Suprapubic skin (tissue), 4 donors: ENCODE measurements at regions not wholly inside any gene's neighbourhood (a gene's known extent, or its start where the extent isn't known, plus 50 kb on each side); places are given as distances from the start of the nearest gene placed in this dataset.

ENCODE experiments used
- CTCF ChIP-seq, 2 donors: fragments of 200-600 bp in 1 of 2; fragments of 450-650 bp in 1 of 2; sonication (generic) in 1 of 2; IDR thresholded peaks; one replicate each; pipeline ENCODE4 v1.5.1; 2016 to 2019; ENCODE audit warnings: antibody characterized with exemption in 2 of 2, mild to moderate bottlenecking in 1 of 2, moderate library complexity in 1 of 2
- EP300 ChIP-seq: sonication (generic); formaldehyde crosslinking; IDR thresholded peaks from one replicate; pipeline ENCODE4 v1.6.1; 2017; ENCODE audit warnings: antibody characterized with exemption
- POLR2A ChIP-seq, 2 donors: fragments of 450-650 bp; IDR thresholded peaks; one replicate each; pipeline ENCODE4 v1.6.1; 2017; ENCODE audit warnings: antibody characterized with exemption in 2 of 2, mild to moderate bottlenecking in 2 of 2, moderate library complexity in 2 of 2
- POLR2AphosphoS5 ChIP-seq, 3 donors: sonication (generic); formaldehyde crosslinking; IDR thresholded peaks; one replicate each; pipeline ENCODE4 v1.6.1; 2017; ENCODE audit warnings: antibody characterized with exemption in 3 of 3

- TF ChIP-seq POLR2A (IDR thresholded peaks at IDR 0.05) (no peak), CTCF (IDR thresholded peaks at IDR 0.05) (no peak), POLR2AphosphoS5 (IDR thresholded peaks at IDR 0.05) (no peak), EP300 (no peak)
These were observed 265.3 kb downstream of the SHQ1 start for GRCh38 chr3:72582963-72583362.
